ENCODE measurements at regions not wholly inside any gene's neighbourhood (a gene's known extent, or its start where the extent isn't known, plus 50 kb on each side); places are given as distances from the start of the nearest gene placed in this dataset.

DNA sequence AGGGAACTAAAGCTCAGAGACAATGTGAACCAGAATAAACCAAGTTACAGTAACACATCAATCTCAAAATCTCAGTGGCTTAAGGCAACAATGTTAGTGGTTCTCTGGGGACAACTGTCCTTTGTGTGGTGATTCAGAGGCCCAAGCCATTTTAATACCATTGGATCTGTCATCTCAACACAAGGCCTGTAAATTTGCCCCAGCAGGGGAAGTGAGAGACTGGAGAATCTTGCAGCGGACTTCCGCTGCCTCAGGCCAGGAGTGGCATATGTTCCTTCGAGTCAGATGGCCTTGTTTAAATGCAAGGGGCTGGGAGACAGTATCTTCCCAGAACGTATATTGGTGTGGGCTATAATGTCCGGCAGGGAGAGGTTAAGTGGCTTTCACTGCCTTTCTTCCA, 126.0 kb downstream of the CD83 start:
- TF ChIP-seq GATA2 (IDR thresholded peaks at IDR 0.05; ENCODE audit: low read depth, low read length) (no peak), GATA3 (IDR thresholded peaks at IDR 0.05; ENCODE audit: low read depth, low read length) (no peak)
